Body of pancreas (tissue), 4 donors: ENCODE measurements at regions not wholly inside any gene's neighbourhood (a gene's known extent, or its start where the extent isn't known, plus 50 kb on each side); places are given as distances from the start of the nearest gene placed in this dataset.

ENCODE experiments used
- ATAC-seq: fragments of 150-250 bp; one replicate; pipeline ENCODE4 v1.9.1; 2016
- DNase-seq, 4 donors: peaks; one replicate each; pipeline ENCODE4 v3.0.0-alpha.2; 2019
- H3K27ac ChIP-seq, 4 donors: fragments of 200-600 bp; sonication (generic); 1 replicate in 3 of 4; 2 replicates in 1 of 4; pipeline versions ENCODE4 v1.5.1 to v1.6.1; 2016 to 2019; ENCODE audit warnings: mild to moderate bottlenecking in 1 of 4, mixed read lengths in 1 of 4, moderate library complexity in 1 of 4
- H3K27me3 ChIP-seq, 2 donors: fragments of 200-600 bp; sonication (generic); one replicate each; pipeline ENCODE4 v1.6.0; 2016; ENCODE audit warnings: mild to moderate bottlenecking in 1 of 2
- H3K36me3 ChIP-seq, 2 donors: fragments of 200-600 bp; sonication (generic); replicated peaks in 1 of 2; 2 replicates each; pipeline ENCODE4 v1.5.1; 2016; ENCODE audit warnings: low read depth in 2 of 2; ENCODE audit not compliant: insufficient read depth in 1 of 2
- H3K4me1 ChIP-seq: fragments of 200-600 bp; sonication (generic); one replicate; pipeline ENCODE4 v1.6.0; 2016
- H3K4me3 ChIP-seq, 2 donors: fragments of 200-600 bp; sonication (generic); 1 replicate in 1 of 2; 2 replicates in 1 of 2; pipeline ENCODE4 v1.5.1; 2016 to 2019
- H3K9me3 ChIP-seq, 3 donors: fragments of 200-600 bp; sonication (generic); 1 replicate in 2 of 3; 2 replicates in 1 of 3; pipeline ENCODE4 v1.5.1; 2016
- POLR2A ChIP-seq, 3 donors: fragments of 450-650 bp; IDR thresholded peaks; one replicate each; pipeline ENCODE4 v1.6.1; 2016; ENCODE audit warnings: antibody characterized with exemption in 3 of 3, mild to moderate bottlenecking in 2 of 3
- WGBS, 2 donors: methylation state at CpG; one replicate each; pipeline ENCODE4 v1.1.5; 2017; 5-methylcytosine and 5-hydroxymethylcytosine counted together
- intact Hi-C: fragments of 100-400 bp; cut with DNase I; formaldehyde crosslinking; loops from one replicate; pipeline ENCODE4 v1.15.1; 2023
- TF ChIP-seq, protein P1 (sequence below), 7 experiments: fragments of 450-650 bp in 4 of 7; fragments of 200-600 bp in 3 of 7; sonication (generic) in 3 of 7; IDR thresholded peaks; one replicate each; pipeline ENCODE4 v1.5.1; 2016 to 2019; ENCODE audit warnings: antibody characterized with exemption in 7 of 7

DNA sequence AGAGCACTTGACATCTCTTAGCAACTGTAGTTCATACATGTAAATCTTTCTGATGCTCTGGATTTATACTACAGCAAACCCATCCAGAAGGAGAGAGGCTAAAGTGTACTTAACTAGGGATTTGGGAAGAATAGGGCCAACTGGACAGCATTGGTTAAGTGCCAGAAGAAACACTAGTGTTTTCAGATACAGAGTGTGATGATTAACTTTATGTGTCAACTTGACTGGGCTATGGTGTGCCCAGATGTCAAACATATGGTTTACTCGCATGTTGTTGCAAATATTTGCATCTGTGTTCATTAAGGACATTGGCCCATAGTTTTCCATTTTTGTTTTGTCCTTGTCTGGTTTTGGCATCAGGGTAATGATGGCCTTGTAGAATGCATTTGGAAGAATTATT, 384.7 kb upstream of the KCND2 start:
- ATAC-seq (no peak), DNase-seq (no peak)
- Histone ChIP-seq H3K4me1 (no peaks in the 10 kb centered on the region), H3K4me3 (no peak overlapping the region), H3K27ac (no peak overlapping the region), H3K36me3 (no peaks in the 10 kb centered on the region), H3K9me3 (no peaks in the 10 kb centered on the region), H3K27me3 (no peaks in the 10 kb centered on the region)
- intact Hi-C loops, result no loop called here
- WGBS, 2 donors, result 20 to 25% methylated on average over 1 of the region's 1 CpG
- TF ChIP-seq POLR2A (IDR thresholded peaks at IDR 0.05), result no peak
- TF ChIP-seq, protein P1, sequence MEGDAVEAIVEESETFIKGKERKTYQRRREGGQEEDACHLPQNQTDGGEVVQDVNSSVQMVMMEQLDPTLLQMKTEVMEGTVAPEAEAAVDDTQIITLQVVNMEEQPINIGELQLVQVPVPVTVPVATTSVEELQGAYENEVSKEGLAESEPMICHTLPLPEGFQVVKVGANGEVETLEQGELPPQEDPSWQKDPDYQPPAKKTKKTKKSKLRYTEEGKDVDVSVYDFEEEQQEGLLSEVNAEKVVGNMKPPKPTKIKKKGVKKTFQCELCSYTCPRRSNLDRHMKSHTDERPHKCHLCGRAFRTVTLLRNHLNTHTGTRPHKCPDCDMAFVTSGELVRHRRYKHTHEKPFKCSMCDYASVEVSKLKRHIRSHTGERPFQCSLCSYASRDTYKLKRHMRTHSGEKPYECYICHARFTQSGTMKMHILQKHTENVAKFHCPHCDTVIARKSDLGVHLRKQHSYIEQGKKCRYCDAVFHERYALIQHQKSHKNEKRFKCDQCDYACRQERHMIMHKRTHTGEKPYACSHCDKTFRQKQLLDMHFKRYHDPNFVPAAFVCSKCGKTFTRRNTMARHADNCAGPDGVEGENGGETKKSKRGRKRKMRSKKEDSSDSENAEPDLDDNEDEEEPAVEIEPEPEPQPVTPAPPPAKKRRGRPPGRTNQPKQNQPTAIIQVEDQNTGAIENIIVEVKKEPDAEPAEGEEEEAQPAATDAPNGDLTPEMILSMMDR (IDR thresholded peaks at IDR 0.05), result no peak

DNA sequence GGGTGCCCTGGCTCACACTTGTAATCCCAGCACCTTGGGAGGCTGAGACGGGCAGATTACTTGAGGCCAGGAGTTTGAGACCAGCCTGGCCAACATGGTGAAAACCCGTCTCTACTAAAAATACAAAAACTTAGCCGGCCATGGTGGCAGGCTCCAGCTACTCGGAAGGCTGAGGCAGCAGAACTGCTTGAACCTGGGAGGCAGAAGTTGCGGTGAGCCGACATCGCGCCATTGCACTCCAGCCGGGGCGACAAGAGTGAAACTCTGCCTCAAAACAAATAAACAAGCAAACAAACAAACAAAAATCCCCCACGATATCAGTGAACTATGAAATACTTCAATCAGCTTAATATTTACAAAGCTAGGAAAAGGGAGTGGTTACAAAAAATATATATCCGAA, 382.3 kb upstream of the KCND2 start:
- WGBS, 2 donors, result 76% methylated on average over 12 of the region's 12 CpGs
- ATAC-seq, result no peak
- Histone ChIP-seq H3K36me3 (no peaks in the 10 kb centered on the region), H3K4me3 (no peak overlapping the region), H3K27ac (no peak overlapping the region), H3K4me1 (no peaks in the 10 kb centered on the region), H3K9me3 (no peaks in the 10 kb centered on the region), H3K27me3 (no peaks in the 10 kb centered on the region)
- intact Hi-C loops, result no loop called here
- DNase-seq, result no peak
- no peak for TF ChIP-seq POLR2A (IDR thresholded peaks at IDR 0.05)
- TF ChIP-seq, protein P1 (IDR thresholded peaks at IDR 0.05), result no peak

DNA sequence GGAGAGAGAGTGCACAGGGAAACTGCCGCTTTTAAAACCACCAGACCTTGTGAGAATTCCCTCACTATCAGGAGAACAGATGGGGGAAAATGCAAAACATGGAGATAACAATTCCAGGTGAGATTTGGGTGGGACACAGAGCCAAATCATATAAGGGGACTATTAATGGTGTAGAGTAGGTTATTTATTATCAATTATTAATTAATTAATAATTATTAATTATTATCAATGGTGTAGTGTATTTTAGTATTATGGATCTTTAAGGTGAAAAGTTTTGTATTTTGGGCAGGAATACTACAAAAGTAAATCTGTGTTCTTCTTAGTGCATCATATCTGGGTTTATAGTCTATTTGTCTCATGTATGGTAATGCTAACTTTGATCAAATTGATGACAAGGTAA, 377.7 kb upstream of the KCND2 start:
- Histone ChIP-seq H3K9me3 (no peaks in the 10 kb centered on the region), H3K36me3 (no peaks in the 10 kb centered on the region), H3K4me1 (no peaks in the 10 kb centered on the region), H3K4me3 (no peak overlapping the region), H3K27me3 (no peaks in the 10 kb centered on the region), H3K27ac (no peak overlapping the region)
- intact Hi-C loops, result no loop called here
- no peak for ATAC-seq
- TF ChIP-seq, protein P1 (IDR thresholded peaks at IDR 0.05), result no peak
- no peak for TF ChIP-seq POLR2A (IDR thresholded peaks at IDR 0.05)
- no peak for DNase-seq
- 71 to 76% methylated on average over 1 of the region's 1 CpG for WGBS, 2 donors

DNA sequence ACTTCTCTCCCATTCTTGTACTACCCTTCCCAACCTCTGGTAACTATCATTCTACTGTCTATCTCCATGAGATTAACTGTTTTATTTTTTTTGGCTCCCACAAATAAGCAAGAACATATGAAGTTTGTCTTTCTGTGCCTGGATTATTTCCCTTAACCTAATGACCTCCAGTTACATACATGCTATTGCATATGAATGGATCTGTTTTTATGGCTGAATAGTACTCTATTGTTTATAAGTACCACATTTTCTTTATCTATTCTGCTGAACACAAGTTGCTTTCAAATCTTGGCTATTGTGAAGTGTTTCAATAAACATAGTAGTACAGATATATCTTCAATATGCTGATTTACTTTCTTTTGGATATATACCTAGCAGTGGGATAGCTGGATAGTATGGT, 376.6 kb upstream of the KCND2 start:
- TF ChIP-seq POLR2A (IDR thresholded peaks at IDR 0.05), result no peak
- TF ChIP-seq, protein P1 (IDR thresholded peaks at IDR 0.05), result no peak
- Histone ChIP-seq H3K27me3 (no peaks in the 10 kb centered on the region), H3K27ac (no peak overlapping the region), H3K4me1 (no peaks in the 10 kb centered on the region), H3K36me3 (no peaks in the 10 kb centered on the region), H3K9me3 (no peaks in the 10 kb centered on the region), H3K4me3 (no peak overlapping the region)
- no peak for DNase-seq
- intact Hi-C loops, result no loop called here
- no peak for ATAC-seq

DNA sequence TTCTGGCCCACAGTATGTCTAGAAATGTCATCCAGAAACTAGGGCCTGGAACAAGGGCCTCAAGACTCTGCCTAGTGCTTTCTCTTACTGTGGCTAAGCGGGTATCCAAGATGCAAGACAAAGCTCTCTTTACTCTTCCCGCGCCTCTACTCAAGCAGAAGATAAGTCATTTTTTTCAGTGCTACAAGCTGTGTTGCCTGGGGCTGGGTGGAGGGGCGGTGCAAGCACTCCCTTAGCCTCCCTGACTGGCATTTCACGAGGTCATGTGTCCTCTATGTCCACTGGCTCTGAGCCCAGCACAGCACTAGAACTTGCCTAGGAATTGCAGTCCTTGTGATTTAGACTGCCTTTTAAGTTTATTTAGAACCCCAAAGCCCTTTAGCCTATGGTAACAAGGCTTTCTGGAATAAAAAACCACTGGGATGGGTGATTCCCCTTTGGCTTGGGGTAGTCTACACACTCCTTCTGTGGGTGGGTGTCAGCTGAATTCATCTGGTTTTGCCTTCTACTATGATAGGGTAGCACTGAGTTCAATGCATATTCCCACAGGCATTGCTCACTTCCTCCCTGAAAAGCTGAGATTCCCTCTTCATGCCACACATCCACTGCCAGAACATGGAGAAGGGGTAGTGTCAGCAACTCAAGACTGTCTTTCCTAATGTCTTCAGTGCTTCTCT, 371.8 kb upstream of the KCND2 start:
- H3K4me3 ChIP-seq, result no peak overlapping the region
- H3K27me3 ChIP-seq, result no peaks in the 10 kb centered on the region
- H3K9me3 ChIP-seq, result no peaks in the 10 kb centered on the region
- ATAC-seq (no peak), DNase-seq (no peak)
- intact Hi-C loops, result no loop called here
- no peaks in the 10 kb centered on the region for H3K4me1 ChIP-seq
- TF ChIP-seq POLR2A (IDR thresholded peaks at IDR 0.05), result no peak
- TF ChIP-seq, protein P1 (IDR thresholded peaks at IDR 0.05), result no peak
- no peak overlapping the region for H3K27ac ChIP-seq
- 54 to 84% methylated on average over 5 of the region's 5 CpGs for WGBS, 2 donors
- H3K36me3 ChIP-seq, result no peaks in the 10 kb centered on the region
